ENCODE measurements at regions not wholly inside any gene's neighbourhood (a gene's known extent, or its start where the extent isn't known, plus 50 kb on each side); places are given as distances from the start of the nearest gene placed in this dataset.

GRCh38 chr10:91341686-91342085 is 68.5 kb upstream of the HECTD2 start:
- Histone ChIP-seq H3K36me3 (ENCODE audit: control insufficient read depth, insufficient read depth, low read length) (no peaks in the 10 kb centered on the region), H3K9ac (ENCODE audit: insufficient read depth, low read length) (no peak overlapping the region), H3K4me1 (ENCODE audit: control insufficient read depth, extremely low read depth, insufficient read depth, low read length) (peaks cover 2% of the 10 kb centered on the region), H3K9me3 (ENCODE audit: control insufficient read depth, insufficient read depth, low read depth, low read length) (no peaks in the 10 kb centered on the region), H3K4me2 (ENCODE audit: extremely low read depth, insufficient read depth, low read length) (no peak overlapping the region), H4K20me1 (ENCODE audit: control insufficient read depth, extremely low read depth, insufficient read depth, low read length) (no peaks in the 10 kb centered on the region), H3K79me2 (ENCODE audit: control insufficient read depth, insufficient read depth, low read length) (no peaks in the 10 kb centered on the region), H3K27ac (ENCODE audit: insufficient read depth, low read length) (no peak overlapping the region), H2AFZ (ENCODE audit: low read length) (no peak overlapping the region), H3K27me3 (ENCODE audit: control insufficient read depth, insufficient read depth, low read length) (no peaks in the 10 kb centered on the region), H3K4me3 (replicated peaks in 1 of 4; ENCODE audit: control extremely low read depth in 1 of 4, insufficient read depth in 1 of 4, low read depth in 3 of 4, low read length in 4 of 4) (no peak overlapping the region)
- TF ChIP-seq EZH2 (IDR thresholded peaks at IDR 0.05; ENCODE audit: low read length, missing control alignments): no peak
- TF ChIP-seq CTCF (conservative IDR thresholded peaks at IDR 0.05 in 1 of 2, IDR thresholded peaks at IDR 0.05 in 1 of 2; ENCODE audit: low read depth in 1 of 2, low read length in 2 of 2): no peak
- DNase-seq (ENCODE audit: low read depth in 2 of 2): no peak

- Histone ChIP-seq H3K27me3 (ENCODE audit: control insufficient read depth, insufficient read depth, low read length) (no peaks in the 10 kb centered on the region), H3K9me3 (ENCODE audit: control insufficient read depth, insufficient read depth, low read depth, low read length) (no peaks in the 10 kb centered on the region), H3K27ac (ENCODE audit: insufficient read depth, low read length) (no peak overlapping the region), H3K36me3 (ENCODE audit: control insufficient read depth, insufficient read depth, low read length) (no peaks in the 10 kb centered on the region), H3K9ac (ENCODE audit: insufficient read depth, low read length) (no peak overlapping the region), H4K20me1 (ENCODE audit: control insufficient read depth, extremely low read depth, insufficient read depth, low read length) (no peaks in the 10 kb centered on the region), H3K79me2 (ENCODE audit: control insufficient read depth, insufficient read depth, low read length) (no peaks in the 10 kb centered on the region), H3K4me1 (ENCODE audit: control insufficient read depth, extremely low read depth, insufficient read depth, low read length) (peaks cover 2% of the 10 kb centered on the region), H3K4me3 (replicated peaks in 1 of 4; ENCODE audit: control extremely low read depth in 1 of 4, insufficient read depth in 1 of 4, low read depth in 3 of 4, low read length in 4 of 4) (no peak overlapping the region), H3K4me2 (ENCODE audit: extremely low read depth, insufficient read depth, low read length) (no peak overlapping the region), H2AFZ (ENCODE audit: low read length) (no peak overlapping the region)
- DNase-seq (ENCODE audit: low read depth in 2 of 2): no peak
- TF ChIP-seq EZH2 (IDR thresholded peaks at IDR 0.05; ENCODE audit: low read length, missing control alignments) (no peak), CTCF (conservative IDR thresholded peaks at IDR 0.05 in 1 of 2, IDR thresholded peaks at IDR 0.05 in 1 of 2; ENCODE audit: low read depth in 1 of 2, low read length in 2 of 2) (no peak)
Measured at GRCh38 chr10:91343010-91343409, 67.1 kb upstream of the HECTD2 start.

GRCh38 chr10:91344117-91344856 is 65.9 kb upstream of the HECTD2 start:
- Histone ChIP-seq H3K4me1 (ENCODE audit: control insufficient read depth, extremely low read depth, insufficient read depth, low read length) (peaks cover 2% of the 10 kb centered on the region), H3K36me3 (ENCODE audit: control insufficient read depth, insufficient read depth, low read length) (no peaks in the 10 kb centered on the region), H3K27me3 (ENCODE audit: control insufficient read depth, insufficient read depth, low read length) (no peaks in the 10 kb centered on the region), H3K4me2 (ENCODE audit: extremely low read depth, insufficient read depth, low read length) (no peak overlapping the region), H3K4me3 (replicated peaks in 1 of 4; ENCODE audit: control extremely low read depth in 1 of 4, insufficient read depth in 1 of 4, low read depth in 3 of 4, low read length in 4 of 4) (no peak overlapping the region), H3K27ac (ENCODE audit: insufficient read depth, low read length) (no peak overlapping the region), H2AFZ (ENCODE audit: low read length) (no peak overlapping the region), H3K9ac (ENCODE audit: insufficient read depth, low read length) (no peak overlapping the region), H3K9me3 (ENCODE audit: control insufficient read depth, insufficient read depth, low read depth, low read length) (no peaks in the 10 kb centered on the region), H4K20me1 (ENCODE audit: control insufficient read depth, extremely low read depth, insufficient read depth, low read length) (no peaks in the 10 kb centered on the region), H3K79me2 (ENCODE audit: control insufficient read depth, insufficient read depth, low read length) (no peaks in the 10 kb centered on the region)
- DNase-seq (ENCODE audit: low read depth in 2 of 2): no peak
- no peak for TF ChIP-seq EZH2 (IDR thresholded peaks at IDR 0.05; ENCODE audit: low read length, missing control alignments)
